ENCODE measurements at regions not wholly inside any gene's neighbourhood (a gene's known extent, or its start where the extent isn't known, plus 50 kb on each side); places are given as distances from the start of the nearest gene placed in this dataset.

- DNase-seq (ENCODE audit: low read depth) = no peak
These were observed 324.6 kb upstream of the AADAT start for GRCh38 chr4:170414360-170414759.

DNA sequence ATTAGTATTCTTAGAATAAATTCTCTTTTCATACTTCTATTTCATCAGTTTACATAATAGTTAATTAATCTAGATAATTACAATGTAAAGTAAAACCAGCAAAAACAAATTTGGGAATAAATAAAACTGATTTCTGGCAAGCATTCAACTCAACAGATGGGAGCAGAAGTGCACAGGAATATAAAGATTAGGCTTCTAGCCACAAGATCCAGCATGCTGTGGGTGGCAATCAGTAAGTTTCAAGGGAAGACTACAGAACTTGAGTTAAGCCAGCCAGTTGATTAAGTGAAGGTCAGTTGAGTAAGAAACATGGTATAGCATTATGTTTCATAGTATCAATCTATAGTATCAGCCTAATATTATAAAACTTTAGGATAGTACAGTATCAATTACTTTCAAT, 324.2 kb upstream of the AADAT start:
- DNase-seq (ENCODE audit: low read depth) = peak; percentile 31

DNA sequence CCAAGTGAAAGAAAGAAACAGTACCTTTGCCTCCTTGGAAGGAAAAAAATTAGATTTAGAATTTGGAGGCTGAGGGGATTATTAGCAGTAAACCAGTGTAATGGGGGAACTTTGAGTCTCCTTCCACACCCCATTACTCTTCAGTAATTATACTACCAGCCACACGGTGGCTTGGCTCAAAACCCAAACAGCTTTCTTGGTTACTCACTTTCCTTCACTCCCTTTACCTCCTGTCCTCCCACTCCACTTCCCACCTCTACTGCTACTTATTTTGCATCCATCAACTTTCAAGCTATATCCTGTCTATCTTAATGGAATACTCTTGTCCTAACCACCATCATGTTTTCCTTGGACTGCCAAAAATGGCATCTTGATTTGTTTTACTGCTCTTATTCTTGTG, 310.6 kb upstream of the AADAT start:
- peak; percentile 66 for DNase-seq (ENCODE audit: low read depth)

GRCh38 chr4:170399581-170400293, 310.0 kb upstream of the AADAT start:
- no peak for DNase-seq (ENCODE audit: low read depth)

DNA sequence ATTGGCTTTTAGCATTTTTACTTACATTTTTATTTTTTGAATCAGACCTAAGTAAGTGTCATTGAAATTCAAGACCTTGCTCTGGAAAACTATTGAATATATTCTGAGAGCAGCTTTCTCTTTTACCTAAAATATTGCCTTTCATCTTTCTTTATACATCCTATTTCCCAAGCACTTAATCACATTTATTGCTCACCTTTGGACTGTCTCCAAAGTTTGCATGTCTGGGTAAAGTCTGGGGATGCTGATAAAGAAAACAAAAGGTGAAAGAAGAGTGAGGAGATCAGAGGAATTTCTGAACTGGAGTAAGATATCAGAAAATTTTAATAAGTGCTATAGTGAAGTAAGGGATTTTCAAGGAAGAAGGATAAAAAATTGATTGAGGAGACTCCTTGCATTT, 308.5 kb upstream of the AADAT start:
- peak; percentile 42 for DNase-seq (ENCODE audit: low read depth)

- no peak for DNase-seq (ENCODE audit: low read depth)
These were observed 306.0 kb upstream of the AADAT start for GRCh38 chr4:170395773-170396172.

GRCh38 chr4:170391066-170391740, 301.4 kb upstream of the AADAT start:
- DNase-seq (ENCODE audit: low read depth) = peak; percentile 100

GRCh38 chr4:170389411-170389810, 299.7 kb upstream of the AADAT start:
- peak; percentile 28 for DNase-seq (ENCODE audit: low read depth)

DNA sequence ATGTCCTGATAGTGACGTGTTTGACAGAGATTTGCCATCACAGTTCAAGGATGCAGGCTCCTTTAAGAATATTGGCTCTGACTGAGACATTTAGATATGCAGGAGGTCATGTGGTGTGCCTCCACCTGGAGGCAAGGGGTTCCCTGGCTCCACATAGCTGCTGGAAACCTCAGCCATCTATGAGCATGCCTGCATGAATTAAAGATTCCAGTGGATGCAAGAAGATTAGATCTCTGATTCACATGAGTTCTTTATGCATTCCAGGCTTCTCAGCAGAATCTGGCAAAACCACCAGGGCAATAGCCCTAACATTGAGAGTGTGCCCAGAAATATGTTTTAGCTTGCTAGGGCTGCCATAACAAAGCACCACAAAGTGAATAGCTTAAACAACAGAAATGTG, 298.5 kb upstream of the AADAT start:
- DNase-seq (ENCODE audit: low read depth) = peak; percentile 94

- peak; percentile 99 for DNase-seq (ENCODE audit: low read depth)
These were observed 297.2 kb upstream of the AADAT start for GRCh38 chr4:170386971-170387370.

DNA sequence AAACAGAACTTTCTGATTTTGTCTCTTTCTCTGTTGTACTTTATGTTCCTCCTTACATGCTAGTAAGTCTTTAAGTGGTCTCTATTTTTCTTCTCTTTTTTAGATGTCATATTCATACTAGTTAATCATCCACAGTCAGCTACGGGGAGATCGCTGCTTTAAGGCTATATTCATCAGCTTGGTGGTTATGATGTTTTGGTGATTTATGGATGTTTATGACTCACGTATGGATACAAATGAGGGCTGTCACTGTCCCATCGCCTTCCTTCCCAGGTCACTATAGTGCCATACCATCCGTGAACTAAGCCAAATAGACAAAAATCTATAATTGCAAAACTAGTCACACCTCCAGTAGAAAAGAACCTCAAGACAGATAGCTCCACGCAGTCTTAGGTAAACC, 296.8 kb upstream of the AADAT start:
- peak; percentile 66 for DNase-seq (ENCODE audit: low read depth)

GRCh38 chr4:170374770-170375169, 285.0 kb upstream of the AADAT start:
- DNase-seq (ENCODE audit: low read depth) = peak; percentile 59

- DNase-seq (ENCODE audit: low read depth) = no peak
These were observed 259.2 kb upstream of the AADAT start for GRCh38 chr4:170348945-170349344.

DNA sequence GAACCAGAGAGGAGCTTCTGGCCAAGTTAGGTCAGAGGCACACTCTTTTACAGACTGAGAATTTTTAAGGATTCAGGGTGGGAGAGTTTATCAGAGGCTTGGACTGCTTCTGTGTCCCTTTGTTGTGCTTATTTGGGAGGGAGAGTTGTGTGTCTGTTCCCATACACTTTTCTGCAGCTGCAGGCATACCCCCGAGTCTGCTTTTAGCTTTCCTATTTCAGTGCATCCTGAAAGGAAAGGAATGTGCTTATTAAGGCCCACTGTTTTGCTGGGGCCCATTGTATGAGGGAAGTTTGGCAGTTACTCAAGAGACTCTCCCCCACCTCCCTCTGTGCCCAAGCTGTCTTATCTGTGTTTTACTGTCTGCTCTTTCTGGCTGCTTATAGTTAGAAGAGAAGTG, 257.4 kb upstream of the AADAT start:
- DNase-seq (ENCODE audit: low read depth) = peak; percentile 50

DNA sequence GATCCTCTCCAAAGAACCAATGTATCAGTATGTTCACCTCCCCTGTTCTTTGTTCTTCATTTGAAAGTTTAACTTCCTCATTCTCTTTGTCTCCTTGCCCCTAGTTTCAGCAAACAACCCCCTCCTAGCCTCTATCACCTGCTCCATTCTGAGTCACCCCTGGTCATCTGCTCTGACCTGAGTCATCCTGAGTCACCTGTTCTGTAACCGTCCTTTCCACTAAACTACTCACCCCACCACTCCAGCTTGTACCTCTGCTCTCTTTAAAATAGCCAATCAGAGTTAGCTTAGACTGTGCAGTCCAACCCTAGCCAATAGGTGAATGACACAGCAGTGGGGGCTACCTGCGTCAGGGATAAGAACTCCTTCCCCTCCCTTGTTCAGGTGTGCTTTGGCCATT, 249.8 kb upstream of the AADAT start:
- no peak for DNase-seq (ENCODE audit: low read depth)

- DNase-seq (ENCODE audit: low read depth) = no peak
These were observed 246.6 kb upstream of the AADAT start for GRCh38 chr4:170336238-170336775.

DNA sequence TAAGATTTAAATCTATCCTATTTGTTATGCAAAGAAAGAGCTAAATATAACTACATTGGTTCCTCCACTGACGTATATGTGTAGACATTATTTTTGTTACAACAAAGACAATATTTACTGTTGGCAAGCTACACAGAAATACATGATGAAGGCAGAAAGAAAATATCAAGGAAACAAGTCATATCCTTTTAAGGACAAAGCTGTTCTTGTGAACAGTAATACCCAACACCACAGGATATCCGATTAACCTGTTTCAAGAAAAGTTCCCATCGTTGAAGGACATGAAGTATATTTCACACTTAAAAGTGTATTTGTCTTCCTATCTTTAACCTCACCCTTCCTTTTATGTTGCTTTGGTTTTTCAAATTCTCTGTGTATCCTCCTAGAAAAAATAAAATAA, 235.8 kb upstream of the AADAT start:
- DNase-seq (ENCODE audit: low read depth) = no peak

GRCh38 chr4:170323623-170324022, 233.9 kb upstream of the AADAT start:
- DNase-seq (ENCODE audit: low read depth) = no peak

GRCh38 chr4:170307182-170307581, 217.4 kb upstream of the AADAT start:
- peak; percentile 25 for DNase-seq (ENCODE audit: low read depth)

DNA sequence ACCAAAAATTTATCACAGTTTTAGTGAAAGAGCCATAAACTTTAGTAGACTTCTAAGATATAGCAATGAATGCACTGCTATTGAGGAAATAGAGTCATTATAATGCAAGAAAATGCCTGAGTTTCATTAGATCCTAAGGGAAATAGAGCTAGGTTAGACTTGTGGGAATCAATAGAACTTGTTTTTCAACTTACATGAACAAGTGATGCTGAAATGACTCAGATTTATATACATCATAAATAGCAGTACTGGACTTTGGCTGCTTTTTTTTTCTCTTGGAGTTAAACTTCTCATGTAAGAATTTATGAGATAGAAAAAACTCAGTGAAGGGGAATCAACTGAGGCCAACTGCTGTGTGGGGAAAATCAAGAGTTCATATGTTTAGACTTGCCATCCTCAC, 216.5 kb upstream of the AADAT start:
- no peak for DNase-seq (ENCODE audit: low read depth)

DNA sequence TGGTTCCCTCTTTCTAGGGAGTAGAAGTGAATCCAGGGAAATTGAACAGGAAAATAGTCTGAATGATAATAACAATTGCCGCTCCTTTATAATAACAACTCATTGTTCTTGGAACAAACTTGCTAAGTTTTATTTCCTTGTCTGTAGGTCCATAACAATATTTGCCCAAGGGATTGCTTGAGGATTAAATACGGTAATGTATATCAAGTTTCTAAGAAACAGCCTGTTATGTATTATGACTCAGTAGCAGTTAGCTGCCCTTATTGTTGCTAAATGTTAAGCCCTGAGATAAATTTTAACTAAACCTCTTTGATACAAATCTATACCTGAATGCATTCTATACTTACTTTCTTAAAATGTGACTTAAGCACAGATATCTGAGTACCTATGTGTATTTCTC, 215.9 kb upstream of the AADAT start:
- no peak for DNase-seq (ENCODE audit: low read depth)

GRCh38 chr4:170281027-170281426, 191.3 kb upstream of the AADAT start:
- DNase-seq (ENCODE audit: low read depth) = no peak

GRCh38 chr4:170278460-170278859, 188.7 kb upstream of the AADAT start:
- DNase-seq (ENCODE audit: low read depth) = no peak

DNA sequence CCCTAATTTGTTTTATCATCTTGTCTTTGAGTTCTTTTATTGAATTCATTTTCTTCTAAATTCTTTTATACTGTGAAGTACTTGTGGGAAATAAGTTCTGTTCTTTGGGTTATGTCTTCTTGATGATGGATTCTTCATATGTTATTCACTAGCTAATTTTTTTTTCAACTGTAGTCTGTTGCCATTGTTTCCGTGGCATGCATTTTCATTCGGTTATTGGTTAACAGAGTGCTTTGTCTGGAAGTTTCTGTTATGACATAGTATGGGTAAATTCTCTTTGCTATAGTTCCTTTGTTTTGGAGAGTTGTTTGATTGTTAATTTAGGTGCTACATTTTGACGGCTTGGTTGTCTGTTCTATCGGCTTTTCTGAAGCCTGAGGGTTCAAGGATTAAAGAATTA, 184.9 kb upstream of the AADAT start:
- DNase-seq (ENCODE audit: low read depth) = no peak

All from amniotic epithelial cell (primary cell).